HG03378 (cell line): ENCODE measurements at regions not wholly inside any gene's neighbourhood (a gene's known extent, or its start where the extent isn't known, plus 50 kb on each side); places are given as distances from the start of the nearest gene placed in this dataset.
"Not testable (repeated sequence)": the region's sequence is repeated elsewhere in the genome, so short reads cannot be mapped to it uniquely, and the experiment has no call there.

ENCODE experiments used
- ATAC-seq: cut with Tn5 transposase; IDR thresholded peaks from one replicate; pipeline ENCODE4 v1.9.1; 2021; ENCODE audit warnings: mild to moderate bottlenecking, moderate library complexity; ENCODE audit not compliant: unreplicated experiment

DNA sequence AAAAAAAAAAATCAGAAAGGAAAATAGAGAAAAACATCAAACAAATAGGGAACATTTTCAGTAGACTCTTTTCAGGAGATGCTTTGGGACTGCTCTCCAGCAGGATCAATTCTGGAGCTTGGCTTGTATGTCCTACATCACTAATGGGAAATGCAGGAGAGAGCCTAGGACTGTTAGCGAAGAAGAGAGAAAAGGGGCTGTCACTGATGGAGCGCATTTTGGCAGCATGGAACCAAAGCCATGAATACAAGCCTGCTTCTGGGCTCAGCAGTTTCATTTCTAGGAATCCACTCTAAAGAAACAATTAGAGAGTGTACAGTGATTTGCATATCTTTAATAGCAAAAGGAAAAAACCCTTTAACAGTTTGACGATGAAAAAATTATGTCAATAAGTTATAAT, 203.9 kb downstream of the NUFIP1 start:
- ATAC-seq, result no peak

DNA sequence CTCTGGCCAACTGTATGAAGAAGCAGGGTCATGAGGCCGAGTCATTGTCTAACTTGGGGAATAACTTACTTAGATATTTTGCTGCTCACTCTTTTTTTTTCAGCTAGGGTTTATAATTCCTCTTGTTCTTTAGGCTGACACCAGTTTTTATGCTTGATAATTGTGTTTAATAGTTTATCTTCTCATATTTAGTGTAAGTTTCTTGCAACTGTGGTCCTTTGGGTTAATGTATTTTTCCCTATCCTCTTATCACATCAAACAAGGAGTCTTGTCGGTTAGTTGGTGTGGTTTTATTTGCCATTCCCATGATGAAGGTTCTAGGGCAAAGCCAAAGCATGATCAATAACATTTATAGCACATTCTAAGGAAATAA, 204.6 kb downstream of the NUFIP1 start:
- no peak for ATAC-seq

DNA sequence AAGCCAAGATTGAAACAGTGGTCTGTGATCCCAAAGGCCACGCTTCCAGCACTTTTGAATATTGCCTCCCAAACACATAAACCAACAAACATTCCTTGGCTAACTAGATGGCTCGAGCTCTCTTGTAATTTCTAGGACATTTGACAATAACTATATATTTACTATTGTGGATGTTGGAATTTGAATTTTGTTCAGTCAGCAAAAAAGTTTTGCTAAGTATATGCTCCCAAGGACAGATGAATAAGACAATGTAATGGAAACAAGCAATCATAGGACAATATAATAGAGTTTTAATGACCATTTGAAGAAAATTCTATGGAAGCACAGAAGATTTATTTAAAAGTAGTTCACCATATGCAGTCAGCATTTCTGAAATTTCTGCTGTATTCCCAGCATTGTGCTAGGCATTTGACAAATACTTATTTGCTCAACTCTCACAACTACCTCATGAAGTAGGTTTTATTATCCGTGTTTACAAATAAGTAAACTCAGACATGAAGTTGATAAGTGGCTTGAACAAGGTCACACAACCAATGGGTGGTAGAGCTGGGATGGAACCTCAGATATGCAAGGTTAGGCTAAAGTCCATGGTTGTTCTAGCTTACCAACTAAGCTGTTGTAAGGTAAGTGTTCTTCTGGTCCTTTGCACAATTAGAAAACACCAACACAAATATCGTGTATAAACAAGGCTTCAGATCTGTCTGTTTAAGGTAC, 205.1 kb downstream of the NUFIP1 start:
- no peak for ATAC-seq

DNA sequence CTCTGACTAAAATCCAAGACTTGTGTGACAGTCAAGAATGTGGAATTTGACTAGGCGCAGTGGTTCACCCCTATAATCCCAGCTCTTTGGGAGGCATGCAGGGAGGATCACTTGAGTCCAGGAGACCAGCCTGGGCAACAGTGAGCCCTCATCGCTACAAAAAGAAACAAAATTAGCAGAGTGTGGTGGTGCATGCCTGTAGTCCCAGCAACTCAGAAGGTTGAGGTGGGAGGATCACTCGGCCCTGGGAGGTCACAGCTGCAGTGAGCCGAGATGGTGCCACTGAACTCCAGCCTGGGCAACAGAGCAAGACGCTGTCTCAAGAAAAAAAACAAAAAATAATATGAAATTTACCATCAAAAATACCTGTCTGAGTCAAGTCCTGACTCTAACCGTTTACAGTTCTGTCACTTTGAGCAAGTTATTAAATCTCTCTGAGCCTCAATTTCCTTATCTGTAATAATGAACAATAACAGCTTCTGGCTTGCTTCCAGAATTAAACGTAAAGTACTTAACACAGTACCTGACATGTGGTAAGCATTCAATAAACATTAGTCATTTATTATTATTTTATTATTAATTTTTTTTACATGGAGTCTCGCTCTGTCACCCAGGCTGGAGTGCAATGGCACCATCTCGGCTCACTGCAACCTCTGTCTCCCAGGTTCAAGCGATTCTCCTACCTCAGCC, 204.6 kb upstream of the TSC22D1 start:
- no peak for ATAC-seq

DNA sequence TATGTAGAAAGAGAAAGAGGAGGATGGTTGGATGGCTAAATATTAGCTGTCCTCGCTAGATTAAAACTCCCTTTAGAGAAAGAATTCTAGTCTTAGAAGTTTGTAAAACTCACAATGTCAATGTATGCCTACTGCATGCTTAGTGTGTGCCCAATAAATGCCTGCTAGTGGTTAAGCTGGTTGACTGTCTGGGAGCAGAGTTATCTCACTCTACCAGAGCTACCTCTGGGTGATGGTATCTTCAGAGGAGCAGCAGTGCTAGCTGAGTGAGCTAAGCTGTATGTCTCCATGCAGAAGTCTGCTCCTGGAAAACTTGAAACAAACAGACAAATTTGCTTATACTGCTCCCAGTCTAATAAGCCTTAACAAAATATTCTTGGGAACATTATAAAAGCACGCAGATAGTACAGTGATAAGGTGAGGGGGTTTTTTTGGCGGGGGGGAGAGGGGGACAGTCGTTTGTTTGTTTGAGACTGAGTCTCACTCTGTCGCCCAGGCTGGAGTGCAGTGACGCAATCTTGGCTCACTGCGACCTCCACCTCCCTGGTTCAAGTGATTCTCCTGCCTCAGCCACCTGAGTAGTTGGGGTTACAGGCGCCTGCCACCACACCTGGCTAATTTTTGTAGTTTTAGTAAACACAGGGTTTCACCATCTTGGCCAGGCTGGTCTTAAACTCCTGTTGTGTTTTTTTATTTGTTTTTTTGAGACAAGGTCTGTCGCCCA, 202.8 kb upstream of the TSC22D1 start:
- no peak for ATAC-seq

DNA sequence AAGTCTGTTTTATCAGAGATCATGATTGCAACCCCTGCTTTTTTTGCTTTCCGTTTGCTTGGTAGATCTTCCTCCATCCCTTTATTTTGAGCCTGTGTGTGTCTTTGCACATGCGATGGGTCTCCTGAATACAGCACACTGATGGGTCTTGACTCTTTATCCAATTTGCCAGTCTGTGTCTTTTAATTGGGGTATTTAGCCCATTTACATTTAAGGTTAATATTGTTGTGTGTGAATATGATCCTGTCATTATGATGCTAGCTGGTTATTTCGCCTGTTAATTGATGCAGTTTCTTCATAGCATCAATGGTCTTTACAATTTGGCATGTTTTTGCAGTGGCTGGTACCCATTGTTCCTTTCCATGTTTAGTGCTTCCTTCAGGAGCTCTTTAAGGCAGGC, 199.2 kb upstream of the TSC22D1 start:
- ATAC-seq, result not testable (repeated sequence)

DNA sequence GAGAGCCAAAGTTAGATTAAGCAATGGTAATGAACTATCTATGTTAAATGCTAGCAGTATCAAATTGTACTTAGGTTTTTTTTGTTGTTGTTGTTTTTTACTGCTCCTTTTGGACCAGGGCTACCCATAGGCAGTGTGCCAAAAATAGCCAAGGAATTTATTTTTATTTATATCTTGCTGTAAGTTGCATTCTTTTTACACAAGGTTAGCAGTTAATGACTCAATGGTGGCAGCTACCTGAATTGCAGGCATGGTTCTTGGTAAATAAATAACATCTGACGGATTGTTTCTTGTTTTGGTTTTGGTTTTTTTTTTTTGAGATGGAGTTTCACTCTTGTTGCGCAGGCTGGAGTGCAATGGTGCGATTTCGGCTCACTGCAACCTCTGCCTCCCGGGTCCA, 194.8 kb upstream of the TSC22D1 start:
- no peak for ATAC-seq

DNA sequence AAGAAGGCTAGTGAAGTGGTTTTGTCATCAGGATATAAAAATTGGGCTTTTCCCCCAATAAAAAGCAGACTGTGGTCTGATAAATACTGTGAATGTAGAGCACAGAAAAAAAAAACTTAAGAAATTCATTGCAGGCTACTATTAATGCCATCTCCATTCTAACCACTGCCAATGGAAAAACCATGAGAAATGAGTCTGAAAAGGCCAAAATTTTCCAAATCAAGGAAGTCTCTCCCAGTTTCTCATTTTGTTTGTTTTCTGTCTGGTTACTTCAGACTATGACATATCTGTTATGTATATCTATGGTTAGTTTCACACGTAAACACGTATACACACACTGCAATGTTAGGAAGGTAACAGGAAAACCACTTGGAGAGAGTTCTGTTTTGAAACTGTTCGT, 193.6 kb upstream of the TSC22D1 start:
- ATAC-seq, result no peak

DNA sequence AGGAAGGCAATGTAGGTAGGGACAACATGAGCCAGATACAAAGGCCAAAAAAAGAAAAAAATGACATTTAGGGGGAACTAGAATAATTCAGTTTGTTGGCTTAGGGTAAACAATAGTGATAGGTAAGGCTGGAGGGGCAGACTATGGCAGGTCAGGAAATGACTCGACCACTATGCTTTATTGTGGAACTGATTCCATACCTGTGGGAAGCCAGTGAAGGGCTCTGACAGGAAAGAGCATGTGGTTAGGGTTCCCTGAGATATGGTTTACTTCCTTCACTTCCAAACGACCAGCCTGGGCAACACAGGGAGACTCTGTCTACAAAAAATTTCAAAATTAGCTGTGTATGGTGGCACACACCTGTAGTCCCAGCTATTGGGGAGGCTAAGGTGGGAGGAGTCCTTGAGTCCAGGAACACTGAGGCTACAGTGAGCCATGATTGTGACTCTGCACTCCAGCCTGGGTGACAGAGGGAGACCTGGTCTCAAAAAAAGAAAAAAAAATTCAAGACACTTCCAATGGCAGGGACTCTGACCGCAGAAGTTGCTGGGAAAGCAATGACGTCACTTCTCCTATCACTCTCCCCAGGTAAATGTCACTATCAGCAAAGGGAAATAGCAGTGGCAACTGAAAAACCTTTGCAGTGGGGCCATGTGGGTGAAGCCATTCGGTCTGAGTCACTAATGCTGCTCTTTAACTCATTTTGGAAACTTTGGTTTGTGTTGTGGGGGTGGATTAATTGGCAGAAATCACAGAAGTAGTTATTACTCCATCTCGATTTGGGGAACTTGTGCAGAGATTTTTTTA, 192.8 kb upstream of the TSC22D1 start:
- no peak for ATAC-seq

DNA sequence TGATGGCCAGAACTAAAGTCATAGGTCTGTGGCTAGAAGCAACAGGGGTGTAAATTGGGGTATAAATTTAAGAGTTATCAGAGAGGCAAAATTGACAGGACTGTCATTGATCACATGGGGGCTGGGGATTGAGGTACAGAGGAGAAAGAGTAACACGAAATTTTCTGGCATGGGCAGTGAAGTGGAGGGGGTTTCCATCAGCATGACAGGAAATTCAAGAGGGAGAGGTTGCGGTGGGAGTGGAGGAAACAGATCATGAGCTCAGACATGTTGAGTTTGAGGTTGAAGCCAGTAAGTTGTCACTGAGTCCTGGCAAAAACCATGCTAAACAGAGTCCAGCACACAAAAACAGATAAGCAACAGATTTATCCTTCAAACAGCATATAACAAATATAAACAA, 192.1 kb upstream of the TSC22D1 start:
- ATAC-seq, result peak; percentile 67

DNA sequence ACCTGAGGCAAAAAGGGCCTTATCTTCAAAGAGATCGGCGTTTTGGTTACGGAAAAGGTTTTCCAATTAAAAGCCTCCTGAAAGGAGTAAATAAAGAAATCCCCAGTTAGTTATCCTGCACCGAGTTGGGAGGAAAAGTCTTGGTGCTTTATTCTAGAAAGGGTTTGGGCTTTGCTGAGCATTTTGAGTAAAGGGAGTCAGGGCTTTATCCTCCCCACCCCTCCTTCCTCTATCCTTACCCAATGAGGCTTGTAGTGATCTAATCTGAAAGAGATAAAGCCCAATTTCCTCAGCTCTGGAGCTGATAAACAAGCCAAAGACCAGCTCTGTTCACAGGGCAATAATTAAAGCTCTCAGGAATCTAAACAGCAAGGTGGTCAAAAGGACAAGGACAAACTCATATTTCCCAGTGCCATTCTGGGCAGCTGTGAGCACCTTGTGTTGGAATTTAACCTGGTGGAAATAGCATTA, 188.9 kb upstream of the TSC22D1 start:
- no peak for ATAC-seq

DNA sequence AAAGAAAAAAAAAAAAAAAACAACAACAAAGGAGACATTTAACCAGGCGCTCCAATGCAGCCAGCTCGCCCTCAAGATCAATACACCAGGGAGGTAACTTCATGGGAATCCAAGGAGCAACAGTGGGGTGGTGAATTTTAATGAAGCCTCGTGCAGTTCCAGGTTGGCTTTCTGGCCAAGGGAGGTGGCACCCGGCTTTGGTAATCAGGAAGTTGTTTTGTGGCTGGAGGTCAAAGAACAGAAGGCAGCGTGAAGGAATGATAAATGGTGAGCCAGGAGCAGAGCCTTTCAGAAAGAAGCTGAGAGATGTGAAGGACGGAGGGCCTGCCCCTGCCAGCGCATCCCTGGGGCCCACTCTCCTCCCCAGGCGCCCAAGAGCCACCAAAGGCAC, 188.2 kb upstream of the TSC22D1 start:
- no peak for ATAC-seq

DNA sequence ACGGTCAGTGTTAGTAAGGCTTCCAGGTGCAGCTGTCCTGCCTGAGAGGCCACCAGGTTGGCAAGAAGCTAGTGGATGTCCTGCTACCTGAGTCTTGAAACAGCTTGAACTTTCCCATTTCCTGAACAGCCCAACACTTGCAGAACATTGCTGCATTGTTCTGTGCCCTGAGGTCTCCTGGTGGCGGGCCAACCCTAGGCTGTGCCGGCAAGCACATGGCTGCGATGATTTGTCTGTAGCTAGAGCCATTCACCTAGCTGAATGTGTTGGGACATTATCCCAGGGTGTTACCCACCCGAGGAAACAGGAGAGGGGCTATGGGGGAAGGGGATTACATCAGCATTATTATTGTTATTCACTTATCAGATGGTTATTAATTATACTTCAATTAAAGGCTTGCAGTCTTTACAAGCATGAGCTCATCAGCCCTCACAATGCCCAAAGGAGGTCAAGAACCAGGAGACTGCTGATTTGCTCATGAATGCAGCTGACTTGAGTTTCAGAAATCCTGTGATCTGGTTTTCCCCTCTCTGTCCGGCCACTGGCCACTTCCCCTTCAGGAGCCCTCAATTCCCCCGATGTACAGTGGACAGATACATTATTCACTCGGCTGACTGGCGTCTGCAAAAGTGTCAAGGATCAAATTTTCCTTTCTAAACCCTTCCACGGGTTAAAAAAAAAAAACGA, 187.6 kb upstream of the TSC22D1 start:
- ATAC-seq, result no peak

DNA sequence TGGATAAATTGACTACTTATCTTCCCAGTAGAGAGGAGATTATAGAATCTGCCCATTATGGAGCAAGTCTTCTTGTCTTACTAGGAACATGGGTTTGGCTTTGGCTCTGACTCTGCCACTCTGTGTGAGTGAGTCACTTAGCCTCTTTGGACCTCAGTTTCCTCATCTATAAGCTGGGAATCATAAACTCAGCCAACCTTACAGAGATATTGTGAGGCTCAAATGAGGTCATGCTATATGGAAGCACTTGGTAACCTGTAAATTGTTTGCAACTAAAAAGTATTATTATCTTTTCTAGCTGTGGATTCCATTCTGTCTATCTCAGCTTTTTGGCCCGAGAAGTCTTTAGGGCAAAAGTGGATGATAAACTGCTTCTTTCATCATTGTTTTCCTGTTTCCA, 186.8 kb upstream of the TSC22D1 start:
- ATAC-seq, result no peak

DNA sequence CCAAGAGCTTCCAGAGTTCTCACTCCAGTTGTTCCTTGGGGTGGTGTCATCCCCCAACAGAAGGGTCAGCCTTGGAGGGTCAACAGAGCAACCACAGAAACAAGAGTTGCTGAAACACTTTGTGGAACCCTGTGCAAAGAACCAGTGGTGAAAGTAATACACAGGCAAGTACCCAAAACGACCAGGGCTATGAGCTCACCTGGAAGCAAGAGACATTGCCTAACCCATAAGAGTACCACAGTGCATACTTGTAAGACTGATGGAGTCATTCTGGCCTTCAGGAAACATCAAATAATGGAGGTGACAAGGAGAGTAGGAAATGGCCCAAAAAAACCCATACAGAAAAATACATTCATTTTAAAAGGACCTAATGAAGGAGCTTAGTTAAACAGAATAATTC, 184.3 kb upstream of the TSC22D1 start:
- ATAC-seq, result no peak

DNA sequence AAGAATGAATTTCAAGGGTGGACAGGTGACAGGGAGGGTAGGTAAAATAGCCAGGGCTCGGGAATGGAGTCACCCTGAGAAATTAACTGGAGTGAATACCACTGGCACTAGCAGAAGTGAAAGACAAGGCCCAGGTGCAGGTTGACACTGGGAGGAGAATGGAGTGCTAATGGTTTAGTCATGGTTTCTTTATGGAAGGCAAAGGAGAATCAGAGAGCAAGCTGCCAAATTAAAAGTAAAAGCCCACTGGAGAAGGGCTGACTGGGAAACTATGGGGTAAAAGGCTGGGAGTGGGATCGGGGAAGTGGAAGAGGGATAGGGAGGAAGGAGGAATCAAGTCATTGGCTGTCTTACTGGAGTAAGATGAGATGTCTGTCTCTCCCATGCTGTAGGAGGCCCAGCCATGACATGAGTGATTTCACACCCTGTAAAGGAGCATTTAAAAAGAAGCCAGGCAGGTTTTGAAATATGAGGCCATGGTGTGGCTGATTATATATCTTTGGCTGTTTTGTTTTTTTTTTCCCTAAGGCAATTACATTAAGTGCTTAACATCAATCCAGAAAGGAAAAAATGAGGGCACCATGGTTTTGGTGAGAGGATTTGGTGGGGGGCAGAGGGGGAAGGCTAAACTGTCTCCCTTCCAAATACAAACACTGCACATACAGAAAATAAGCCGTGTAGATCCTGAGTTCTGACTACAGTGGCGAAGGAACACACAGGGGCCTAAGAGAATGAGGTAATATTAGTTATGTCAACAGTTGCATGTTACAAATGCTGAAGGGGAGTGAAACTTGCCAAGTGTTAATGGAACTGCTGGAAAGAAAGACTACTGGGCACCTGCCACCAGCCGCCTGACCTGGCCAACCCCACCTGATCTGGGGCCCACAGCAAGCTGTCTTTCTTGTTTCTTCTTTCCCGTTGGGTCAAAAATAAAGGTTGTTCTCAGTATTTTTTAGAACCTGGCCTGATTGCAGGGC, 183.5 kb upstream of the TSC22D1 start:
- no peak for ATAC-seq

DNA sequence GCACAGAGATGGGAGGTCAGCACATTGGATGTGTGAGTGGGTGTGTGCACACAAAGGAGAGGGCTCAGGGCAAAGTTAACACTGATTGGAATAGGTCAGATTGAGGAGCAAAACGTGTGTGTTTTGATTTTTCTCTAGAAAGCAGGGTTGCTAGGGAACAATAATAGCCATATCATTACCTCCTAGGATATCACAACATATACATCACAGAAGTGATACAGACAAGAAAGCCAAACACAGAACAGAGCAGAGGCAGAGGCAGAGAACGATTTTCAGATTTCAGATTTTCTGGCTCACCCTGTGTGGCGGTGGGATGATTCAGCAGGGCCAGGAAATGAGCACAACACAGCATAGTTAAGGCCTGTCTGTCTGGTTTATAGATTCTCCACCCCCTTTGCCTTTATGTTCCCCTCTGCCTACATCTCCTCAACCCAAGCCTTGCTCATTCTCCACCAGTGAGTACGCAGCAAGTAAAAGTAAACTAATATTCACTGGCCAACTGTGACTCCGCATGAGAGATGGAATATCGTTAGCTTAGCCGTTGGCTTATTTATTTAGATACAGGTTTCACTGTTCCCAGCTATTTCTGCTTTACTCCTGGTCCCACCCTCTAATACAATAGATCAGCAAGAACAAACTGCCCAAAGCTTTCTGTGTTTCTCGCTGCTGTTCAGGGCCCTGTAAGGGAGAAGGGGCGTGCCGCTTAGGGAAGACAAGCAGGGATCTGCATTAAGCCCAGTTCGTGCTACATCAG, 182.7 kb upstream of the TSC22D1 start:
- no peak for ATAC-seq

DNA sequence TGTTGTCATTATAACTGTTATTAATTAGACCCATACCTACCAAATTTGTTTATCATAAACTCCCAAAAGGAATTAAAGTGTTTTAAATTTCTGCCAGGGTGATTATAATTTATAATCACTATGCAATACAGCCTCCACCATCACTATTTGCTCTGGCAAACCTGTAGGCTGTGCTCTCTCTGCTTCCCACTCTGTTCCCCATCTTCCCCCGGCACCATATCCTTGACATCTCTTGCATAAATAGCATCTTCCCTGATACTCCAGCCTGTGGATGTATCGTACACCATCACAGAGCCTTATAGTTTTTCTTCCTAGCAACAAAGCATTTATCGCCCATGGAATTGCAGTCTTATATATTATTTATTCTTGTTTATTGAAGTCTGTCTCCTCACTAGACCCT, 181.5 kb upstream of the TSC22D1 start:
- no peak for ATAC-seq
